SHP77 treated with DMSO at 0.1 percent for 48 hours (cell line): ENCODE measurements at regions not wholly inside any gene's neighbourhood (a gene's known extent, or its start where the extent isn't known, plus 50 kb on each side); places are given as distances from the start of the nearest gene placed in this dataset.
"Not testable (repeated sequence)": the region's sequence is repeated elsewhere in the genome, so short reads cannot be mapped to it uniquely, and the experiment has no call there.

Experiments
- DNase-seq: peaks from one replicate; lab custom pipeline; 2025; lab: John Stamatoyannopoulos, UW

DNA sequence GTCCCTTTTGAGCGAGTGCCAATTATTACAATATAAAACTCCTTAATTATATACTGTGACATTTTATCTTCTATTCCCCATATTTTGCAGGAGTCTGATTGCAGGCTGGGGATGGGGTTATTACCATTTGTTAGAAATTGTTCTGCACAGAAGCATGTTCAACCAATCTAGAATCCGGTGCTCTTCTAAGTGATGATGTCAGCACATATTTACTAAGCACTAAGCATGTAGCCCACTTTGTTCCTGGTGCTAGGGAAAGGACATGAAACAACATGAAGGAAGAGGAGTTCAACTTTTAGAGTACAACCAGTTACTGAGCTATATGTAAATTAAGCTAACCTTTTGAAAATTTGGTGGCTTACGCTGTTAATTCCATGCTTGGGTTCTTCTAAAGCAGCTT lies 52.8 kb upstream of the IL1RAPL2 start:
- DNase-seq = no peak

DNA sequence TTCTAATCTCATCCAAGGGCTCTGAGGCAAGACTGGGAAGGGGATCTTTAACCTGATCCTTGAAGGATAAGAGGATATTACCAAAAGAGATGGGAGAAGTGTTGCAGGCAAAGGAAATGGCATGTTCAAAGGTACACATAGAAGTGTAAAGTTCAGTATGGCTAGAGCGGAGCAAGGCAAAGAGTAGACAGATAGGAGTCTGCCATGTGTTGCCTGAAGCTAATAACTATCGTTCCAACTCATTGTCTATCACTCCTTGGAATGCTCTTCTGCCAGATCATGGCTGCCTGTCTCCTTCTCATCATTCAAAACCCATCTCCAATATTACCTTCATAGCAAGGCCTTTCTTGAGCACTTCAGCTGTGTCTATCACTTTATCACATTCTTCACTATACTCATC lies 55.2 kb upstream of the IL1RAPL2 start:
- DNase-seq = no peak

DNA sequence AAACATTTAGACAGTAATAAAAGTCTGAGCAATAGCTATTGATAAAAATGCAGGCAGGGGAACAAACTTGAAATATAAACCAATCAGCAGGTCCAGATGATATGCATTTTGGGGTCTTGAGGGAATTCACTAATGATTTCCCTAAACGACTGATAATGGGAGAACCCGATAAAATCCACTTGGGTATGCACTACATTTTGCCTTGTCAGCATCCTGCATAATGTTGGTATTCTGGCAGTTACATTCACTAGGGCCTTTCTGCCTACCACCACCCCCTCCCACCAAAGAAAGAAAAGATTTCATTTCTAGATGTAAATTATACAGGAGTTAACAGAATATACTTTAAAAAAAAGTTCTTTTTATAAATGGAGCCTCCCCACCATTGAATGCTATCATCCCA lies 63.5 kb upstream of the IL1RAPL2 start:
- DNase-seq = no peak

DNA sequence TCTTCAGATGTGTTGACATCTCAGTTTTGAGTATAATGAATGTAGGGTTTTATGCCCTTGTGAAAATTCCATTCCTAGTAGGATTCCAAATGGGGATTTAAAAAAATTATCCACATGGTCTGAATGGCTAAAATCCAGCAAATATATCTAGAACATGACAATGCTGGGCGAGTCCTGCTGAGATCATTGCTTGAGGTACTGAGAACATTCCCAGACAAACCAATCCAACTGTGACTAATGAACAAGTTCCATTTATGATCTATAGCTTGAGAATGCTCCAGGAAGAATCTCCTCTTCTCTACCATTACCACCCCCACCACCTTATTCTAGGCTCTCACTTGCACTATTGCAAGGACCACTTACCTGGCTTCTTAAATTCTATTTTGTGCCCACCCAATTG lies 77.2 kb upstream of the IL1RAPL2 start:
- DNase-seq = no peak

DNA sequence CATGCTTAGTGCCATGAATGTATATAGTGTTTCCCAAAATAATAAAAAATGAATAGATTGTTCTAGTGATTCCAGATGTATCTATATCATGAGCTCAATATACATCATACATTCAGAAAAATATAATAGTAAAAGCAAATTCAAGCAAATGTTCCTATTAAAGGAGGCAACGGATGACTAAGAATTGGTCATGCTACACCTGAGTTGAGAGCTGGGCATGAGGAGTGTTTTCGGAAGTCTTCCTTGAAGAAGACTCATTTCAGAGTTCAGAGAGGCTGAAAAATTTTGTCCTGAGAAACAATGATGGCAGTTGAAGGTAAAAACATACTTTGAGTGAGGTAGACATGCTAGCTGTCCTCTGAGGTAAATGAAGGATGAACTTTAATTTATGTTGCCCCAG lies 79.3 kb upstream of the IL1RAPL2 start:
- DNase-seq = no peak

DNA sequence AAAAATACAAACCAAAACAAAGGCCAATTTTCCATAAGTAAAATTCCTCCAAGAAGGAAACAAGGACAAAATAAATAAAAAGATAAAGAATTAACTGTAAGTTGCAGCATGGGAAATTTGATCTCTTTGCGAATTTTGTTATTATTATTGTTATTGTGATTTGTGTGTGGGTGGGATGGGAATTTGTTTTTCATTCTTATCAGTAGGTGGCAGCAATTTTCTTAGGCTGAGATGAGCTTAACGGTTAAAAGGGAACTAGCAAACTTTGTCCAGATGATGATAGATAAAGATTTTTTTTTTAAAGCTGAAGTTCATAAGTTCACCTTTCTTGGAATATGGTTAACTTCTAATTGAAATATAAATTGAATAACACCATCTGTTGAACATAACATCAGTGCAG lies 83.2 kb upstream of the IL1RAPL2 start:
- no peak for DNase-seq

DNA sequence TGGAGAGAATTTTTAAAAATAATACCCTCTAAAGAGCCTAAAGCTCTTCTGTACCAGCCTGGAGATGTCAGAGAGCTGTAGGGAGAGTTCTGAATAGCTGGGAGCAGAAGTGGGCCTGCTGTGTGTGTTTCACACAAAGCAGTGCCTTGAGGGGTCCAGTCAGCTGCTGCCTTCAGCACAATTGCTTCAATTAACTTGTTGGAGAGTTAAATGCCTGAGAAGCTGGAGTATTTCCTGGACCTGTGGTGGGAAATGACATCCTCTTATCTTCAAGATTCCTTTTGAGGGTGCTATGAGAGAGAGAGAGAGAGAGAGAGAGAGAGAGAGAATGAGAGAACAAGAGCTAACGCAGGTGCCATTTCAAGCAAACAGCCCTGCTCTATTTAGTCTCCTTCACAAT lies 96.2 kb upstream of the IL1RAPL2 start:
- DNase-seq = no peak

DNA sequence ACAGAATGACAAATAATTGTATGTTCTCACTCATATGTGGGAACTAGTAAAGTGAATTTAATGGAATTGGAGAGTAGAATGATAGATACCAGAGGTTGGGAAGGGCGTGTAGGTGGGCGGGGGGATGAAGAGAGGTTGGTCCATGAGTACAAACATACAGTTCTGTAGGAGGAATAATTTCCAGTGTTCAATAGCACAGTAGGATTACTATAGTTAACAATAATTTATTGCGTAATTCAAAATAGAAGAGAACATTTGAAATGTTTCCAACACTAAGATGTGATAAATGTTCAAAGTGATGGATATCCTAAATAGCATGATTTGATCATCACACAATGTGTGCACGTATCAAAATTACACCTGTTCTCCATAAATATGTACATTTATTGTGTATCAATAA lies 106.2 kb upstream of the IL1RAPL2 start:
- DNase-seq = no peak

DNA sequence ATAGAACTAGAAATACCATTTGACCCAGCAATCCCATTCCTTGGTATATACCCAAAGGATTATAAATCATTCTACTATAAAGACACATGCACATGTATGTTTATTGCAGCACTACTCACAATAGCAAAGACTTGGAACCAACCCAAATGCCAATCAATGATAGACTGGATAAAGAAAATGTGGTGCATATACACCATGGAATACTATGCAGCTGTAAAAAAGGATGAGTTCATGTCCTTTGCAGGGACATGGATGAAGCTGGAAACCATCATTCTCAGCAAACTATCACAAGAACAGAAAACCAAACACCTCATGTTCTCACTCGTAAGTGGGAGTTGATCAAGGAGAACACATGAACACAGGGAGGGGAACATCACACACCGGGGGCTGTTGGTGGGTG lies 108.9 kb upstream of the IL1RAPL2 start:
- not testable (repeated sequence) for DNase-seq

DNA sequence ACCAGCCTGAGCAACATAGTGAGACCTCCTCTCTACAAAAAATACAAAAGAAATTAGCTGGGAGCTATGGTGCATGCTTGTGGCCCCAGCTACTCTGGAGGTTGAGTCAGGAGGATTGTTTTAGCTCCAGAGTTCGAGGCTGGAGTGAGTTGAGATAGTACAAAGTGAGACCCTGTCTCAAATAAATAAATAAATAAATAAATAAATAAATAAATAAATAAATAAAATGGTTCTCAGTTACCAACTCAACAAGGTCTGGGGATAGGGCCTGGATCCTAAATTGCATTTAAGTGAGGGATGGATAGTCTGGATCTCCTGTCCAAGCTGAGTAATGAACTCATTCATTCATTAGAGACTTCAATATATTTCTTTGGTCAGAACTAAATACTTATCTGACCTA lies 115.7 kb upstream of the IL1RAPL2 start:
- DNase-seq = no peak

DNA sequence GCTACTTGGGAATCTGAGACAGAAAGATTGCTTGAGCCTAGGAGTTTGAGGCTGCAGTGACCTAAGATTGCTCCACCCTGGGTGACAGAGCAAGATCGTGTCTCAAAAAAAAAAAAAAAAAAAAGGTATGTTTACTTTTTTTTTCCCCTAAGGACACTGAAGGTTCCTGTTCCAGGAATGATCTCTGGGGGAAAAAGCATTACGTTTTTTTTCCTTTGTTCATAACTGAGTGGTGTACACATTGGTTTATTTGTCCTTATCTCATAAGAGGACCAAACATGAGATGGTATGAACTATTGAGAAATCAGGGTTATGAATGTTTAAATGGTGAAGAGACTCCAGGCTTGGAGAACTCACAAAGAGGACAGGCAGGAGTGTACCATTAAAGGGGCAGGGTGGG lies 120.4 kb upstream of the IL1RAPL2 start:
- no peak for DNase-seq

DNA sequence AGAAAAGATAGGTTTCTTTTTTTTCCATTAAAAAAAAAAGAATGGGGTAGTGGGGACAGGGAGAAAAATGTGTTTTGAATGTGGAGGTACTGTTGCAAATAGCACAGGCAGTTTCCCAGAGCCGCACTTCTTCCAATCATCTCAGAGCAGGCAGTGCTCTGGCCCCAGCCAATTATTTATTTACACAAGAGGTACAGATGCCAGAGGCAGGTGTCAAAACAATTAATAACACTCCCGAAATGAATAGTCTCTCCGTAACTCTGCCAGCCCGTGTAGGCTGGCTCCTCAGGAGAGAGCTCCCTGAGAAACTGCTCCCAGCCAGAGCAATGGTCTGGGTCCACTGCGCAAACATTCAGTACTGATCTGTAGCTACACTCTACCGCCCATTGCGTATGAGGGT lies 130.8 kb upstream of the IL1RAPL2 start:
- DNase-seq = peak; percentile 13

DNA sequence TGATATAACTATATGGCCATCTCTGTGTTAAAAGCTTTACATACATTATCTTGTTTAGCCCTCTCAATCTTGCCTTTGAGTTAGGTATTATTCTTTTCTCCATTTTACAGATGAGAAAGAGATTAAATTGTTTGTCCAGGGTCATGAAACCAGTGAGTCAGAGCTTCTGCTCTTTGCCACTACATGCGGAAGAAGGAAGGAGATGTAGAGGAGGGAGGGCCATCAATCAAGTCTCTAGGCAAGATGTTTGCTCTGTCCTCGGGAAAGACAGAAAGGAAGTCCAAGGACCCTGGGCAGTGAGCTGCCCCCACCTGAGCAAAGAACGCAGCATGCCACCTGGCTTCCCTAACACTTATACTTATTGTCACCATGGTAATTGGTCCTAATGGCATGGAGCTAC lies 133.7 kb upstream of the IL1RAPL2 start:
- DNase-seq = no peak

DNA sequence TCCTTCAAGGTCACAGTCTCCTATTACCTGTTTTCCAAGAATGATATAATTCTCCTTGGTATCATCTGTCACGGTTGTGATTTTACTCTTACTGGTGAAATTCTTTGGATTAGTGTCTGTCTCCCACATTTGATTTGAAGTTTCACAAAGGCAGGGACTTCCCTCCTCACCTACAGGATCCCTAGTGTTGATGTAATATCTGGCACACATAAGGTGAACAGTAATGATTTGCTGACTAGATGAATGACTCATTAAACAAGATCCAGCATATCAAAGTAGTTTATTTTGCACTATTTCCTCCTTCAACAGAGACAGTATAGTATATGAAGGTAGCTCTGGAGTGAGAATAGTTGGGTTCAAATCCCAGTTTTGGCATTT lies 135.3 kb upstream of the IL1RAPL2 start:
- DNase-seq = no peak

DNA sequence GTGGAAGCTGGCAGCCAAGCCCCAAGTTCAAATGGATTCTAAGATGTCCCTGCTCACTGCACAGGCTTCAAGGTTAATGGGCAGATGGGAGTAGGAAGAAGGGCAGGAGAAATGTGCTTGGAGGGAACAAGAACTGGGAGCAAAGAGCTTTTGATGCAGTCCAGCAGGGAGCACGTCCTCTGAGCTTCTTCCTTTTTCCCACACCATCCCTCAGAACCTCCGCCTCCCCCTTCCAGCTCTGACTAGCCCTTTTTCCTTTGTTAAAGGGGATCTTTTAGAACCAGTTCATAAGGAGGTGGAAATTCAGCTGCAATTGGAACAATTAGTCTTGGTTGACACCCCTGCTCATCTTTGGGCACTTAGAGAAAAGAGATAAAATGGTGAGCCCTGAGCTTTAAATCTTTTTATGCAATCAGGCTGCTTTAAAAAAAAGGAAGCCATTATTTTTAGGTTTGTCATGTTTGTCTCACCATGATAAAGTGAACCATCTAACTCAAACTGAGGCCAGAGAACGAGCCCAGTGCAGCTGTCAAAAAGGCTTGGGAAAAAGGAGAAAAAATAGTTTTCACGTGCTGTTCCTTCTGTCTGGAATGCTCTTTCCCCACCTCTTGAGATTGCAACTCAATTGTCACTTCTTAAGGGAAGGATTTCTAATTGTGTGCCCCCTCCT lies 135.8 kb upstream of the IL1RAPL2 start:
- no peak for DNase-seq

DNA sequence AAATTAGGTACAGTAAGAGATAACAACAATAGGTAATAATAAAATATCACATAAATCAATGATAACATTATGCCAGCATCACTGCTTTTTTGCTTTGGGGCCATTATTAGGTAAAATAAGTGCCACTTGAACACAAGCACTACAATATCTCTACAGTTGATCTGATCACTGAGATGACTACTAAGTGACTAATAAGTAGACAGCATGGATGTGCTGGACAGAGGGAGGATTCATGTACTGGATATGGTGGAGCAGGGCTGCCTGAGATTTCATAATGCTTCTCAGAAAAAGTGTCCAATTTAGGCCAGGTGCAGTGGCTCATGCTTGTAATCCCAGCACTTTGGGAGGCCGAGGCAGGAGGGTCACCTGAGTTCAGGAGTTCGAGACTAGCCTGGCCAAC lies 137.8 kb upstream of the IL1RAPL2 start:
- no peak for DNase-seq

DNA sequence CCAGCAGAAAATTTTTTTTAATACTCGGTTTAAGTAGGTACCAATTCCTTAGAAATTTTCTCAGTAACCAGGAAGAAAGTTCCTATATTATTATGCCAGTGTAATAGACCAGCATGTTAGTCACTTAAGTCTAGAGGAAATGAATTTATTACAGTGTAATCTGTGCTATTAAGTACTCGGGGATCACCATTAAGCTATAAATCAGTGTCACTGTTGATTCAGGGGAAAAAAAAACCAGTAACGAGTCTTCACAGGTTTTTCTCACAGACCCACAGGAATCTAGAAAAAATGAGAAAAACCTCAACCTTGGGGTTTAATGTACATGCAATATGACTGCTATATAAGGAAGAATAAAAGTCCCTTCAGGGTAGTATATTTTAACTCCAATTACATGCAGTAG lies 138.3 kb upstream of the IL1RAPL2 start:
- no peak for DNase-seq

DNA sequence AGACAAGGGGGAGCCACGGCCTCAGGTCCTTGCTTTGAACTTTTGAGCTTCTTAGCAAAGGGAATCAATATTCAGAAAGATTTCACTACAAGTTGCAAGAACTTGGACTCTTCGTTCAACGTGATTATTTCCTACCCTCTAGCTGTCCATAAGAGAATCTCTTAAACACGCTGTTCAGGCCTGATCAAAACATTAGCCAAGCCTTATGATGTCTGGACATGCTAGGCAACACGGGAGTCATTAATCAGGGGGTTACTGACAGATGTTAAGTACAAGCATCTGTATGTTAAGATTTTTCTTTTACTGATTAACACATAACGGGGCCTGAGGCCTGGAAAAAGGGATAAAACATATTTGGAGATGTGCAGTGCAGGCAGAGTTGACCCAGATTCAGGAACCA lies 138.9 kb upstream of the IL1RAPL2 start:
- no peak for DNase-seq

DNA sequence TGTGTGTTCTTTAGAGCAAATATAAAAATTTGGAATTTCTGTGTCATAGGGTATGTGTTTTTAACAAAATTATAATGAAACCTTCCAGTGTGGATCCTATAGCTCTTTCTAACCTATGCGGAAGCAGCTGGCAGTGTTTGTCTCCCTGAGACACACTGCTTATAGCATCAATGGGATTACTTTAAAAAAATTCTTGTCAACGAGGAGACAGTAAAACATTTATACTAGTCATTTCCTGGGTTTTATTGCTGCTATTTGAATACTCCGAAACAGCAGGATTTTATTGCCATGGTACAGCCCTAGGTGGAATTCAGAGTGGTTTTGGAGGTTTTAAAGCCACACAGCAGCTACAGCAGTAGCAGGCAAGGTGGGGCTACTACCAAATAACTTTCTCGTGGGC lies 145.1 kb upstream of the IL1RAPL2 start:
- DNase-seq = no peak

DNA sequence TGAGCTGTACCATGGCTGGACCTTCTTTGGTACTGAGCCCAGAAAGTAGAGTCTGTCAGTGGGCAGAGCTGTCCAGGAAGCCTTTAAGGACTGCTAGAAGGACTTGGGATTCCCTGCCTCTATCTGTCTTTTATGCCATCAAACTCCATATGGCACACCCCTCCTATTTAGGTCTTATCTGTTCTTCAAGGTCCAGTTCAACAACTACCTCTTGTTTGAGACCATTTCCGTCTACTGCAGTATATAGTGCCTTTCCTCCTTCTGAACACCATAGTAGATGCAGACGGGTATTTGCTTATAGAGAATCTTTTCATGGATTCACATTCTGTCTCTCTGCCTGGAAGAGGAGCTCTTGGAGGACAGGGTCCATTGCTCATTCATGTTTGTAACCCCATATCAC lies 146.1 kb upstream of the IL1RAPL2 start:
- DNase-seq = no peak

DNA sequence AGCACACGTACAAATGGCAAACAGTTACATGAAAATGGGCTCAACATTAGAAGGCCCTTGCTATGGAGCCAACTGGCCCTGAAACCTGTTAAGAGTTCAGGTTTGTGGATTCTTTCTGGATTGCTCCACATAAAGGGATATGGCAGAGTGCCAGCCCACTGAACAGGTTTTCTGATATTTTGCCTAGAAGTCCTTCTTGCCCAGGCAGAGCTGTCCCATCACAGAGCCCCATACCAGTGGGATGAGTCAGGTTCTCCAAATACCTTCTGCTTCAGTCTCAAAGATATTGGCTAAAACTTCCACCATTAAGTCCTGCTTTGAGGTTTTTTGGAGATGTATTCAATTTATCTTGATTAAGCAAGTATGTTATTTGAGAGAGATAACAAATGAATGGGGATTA lies 146.8 kb upstream of the IL1RAPL2 start:
- DNase-seq = no peak

DNA sequence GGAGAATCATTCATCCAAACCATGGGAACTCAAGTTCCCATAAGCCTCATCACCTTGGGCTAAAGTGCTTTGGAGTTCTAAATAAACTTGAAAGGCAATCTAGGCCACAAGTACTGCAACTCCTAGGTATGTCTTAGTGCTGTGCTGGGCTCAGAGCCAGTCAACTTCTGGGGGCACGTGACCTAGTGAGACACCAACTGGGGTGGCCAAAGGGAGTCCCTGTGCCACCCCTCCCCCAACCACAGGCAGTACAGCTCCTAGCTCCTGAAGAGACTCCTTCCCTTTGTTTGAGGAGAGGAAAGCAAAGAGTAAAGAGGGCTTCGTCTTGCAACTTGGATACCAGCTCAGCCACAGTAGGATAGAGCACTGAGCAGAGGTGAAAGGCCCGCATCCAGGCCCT lies 154.2 kb upstream of the IL1RAPL2 start:
- DNase-seq = no peak

DNA sequence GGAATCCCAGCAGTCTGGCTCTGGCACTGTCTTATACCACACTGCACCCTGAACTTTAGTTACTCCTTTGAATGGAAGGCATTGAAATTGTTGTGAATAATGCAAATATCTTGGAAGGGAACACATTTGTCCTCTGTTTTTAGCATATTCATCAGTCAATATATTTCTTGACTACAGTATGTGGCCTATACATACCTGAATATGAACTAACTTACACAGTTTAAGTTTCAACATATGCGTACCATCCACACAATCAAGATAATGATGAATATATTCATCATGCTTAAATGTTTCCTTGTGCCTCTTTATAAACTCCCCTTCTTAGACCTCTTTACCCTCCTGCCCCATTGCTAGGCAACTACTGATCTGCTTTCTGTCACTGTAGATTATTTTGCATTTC lies 145.7 kb upstream of the ESX1 start:
- DNase-seq = no peak

DNA sequence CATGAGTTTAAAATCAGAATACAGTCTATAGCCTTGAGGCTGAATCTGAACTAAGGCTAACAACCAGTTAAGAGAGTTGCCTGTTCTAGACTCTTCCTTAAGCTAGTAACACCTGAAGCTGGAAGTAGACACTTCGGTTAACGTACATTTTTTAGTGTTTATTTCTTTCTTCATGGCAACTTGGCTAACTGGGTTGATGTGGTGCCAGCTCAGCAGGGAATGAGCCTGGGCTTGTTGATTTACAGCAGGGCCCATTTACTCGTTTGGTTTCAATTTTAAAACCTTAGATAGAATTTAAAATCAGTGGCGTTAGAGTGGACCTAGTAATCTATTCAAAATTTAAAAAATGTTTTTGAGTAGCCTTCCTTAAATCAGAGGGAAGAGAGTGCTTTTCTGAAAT lies 137.6 kb upstream of the ESX1 start:
- no peak for DNase-seq

DNA sequence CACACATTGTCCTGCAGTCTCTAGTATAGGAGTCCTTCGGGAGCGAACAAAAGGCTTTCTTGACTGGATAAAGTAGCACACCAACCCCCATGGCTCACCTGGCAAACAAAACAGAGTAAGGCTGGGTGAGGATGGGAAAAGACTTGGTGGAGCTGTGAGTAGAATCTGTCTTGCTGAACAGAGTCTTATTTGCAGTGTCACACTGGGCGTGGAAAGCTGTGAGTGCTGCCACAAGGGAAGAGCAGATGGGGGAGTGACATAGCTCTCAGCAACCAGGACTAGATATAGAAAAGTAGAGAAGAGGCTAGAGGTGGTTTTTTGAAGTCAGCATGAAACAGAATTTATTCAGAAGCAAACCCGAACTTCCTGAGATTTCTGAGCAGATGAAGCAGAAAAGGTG lies 137.2 kb upstream of the ESX1 start:
- no peak for DNase-seq
